Stimulated activated naive B cell treated with anti-CD40 and anti-IgM and Interleukin-4, amounts not matched to agents 10 μg/mL and 1 μg/mL and 100 μg/mL, for 72 hours (primary cell): ENCODE measurements at regions not wholly inside any gene's neighbourhood (a gene's known extent, or its start where the extent isn't known, plus 50 kb on each side); places are given as distances from the start of the nearest gene placed in this dataset.

Source experiments
- ATAC-seq, 2 donors: fragments of 150-1000 bp; cut with Tn5 transposase; replicated peaks; 2 replicates each; pipeline ENCODE4 v1.10.0; 2021; ENCODE audit warnings: moderate library complexity in 1 of 2
- DNase-seq: peaks from one replicate; pipeline ENCODE4 v3.0.0; 2021
- H3K27ac Mint-ChIP-seq: one replicate; pipeline ENCODE4 v1.8.0; 2022; ENCODE audit warnings: mild to moderate bottlenecking, mixed read lengths
- H3K27me3 Mint-ChIP-seq, 2 donors: one replicate each; pipeline ENCODE4 v1.8.0; 2022; ENCODE audit warnings: mixed read lengths in 2 of 2
- H3K36me3 Mint-ChIP-seq, 2 donors: one replicate each; pipeline ENCODE4 v1.8.0; 2022; ENCODE audit warnings: mixed read lengths in 2 of 2, mild to moderate bottlenecking in 1 of 2
- H3K4me1 Mint-ChIP-seq, 2 donors: one replicate each; pipeline ENCODE4 v1.8.0; 2022; ENCODE audit warnings: mixed read lengths in 2 of 2, mild to moderate bottlenecking in 1 of 2
- H3K4me3 Mint-ChIP-seq, 2 donors: one replicate each; pipeline ENCODE4 v1.8.0; 2022; ENCODE audit warnings: mild to moderate bottlenecking in 2 of 2, mixed read lengths in 2 of 2, moderate library complexity in 1 of 2
- H3K9me3 Mint-ChIP-seq, 2 donors: one replicate each; pipeline ENCODE4 v1.8.0; 2022; ENCODE audit warnings: mixed read lengths in 2 of 2, mild to moderate bottlenecking in 1 of 2

DNA sequence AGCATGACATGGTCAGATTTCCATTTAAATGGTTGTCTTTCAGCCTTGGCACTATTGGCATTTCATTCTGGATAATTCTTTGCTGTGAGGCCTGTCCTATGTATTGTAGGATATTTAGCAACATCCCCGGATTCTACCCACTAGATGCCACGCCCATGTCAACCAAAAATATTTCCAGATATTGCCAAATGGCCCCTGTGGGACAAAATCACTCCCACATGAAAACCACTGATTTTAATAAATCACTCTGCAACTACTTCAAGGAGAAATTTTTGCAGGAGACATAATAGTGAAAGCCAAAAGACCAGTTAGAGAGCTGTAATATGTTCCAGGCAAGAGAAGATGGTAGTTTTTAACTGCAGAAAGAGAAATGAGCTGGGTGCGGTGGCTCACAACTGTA lies 55.9 kb upstream of the RARB start:
- Mint-ChIP-seq H3K27ac (no peak overlapping the region), H3K9me3 (peaks cover 3 to 5% of the 10 kb centered on the region in 2 donors), H3K4me3 (no peak overlapping the region), H3K27me3 (no peaks in the 10 kb centered on the region), H3K36me3 (no peaks in the 10 kb centered on the region), H3K4me1 (no peaks in the 10 kb centered on the region)
- no peak for ATAC-seq
- DNase-seq: no peak

- Mint-ChIP-seq H3K9me3 (peaks cover 3 to 5% of the 10 kb centered on the region in 2 donors), H3K27ac (no peak overlapping the region), H3K4me3 (no peak overlapping the region), H3K27me3 (no peaks in the 10 kb centered on the region), H3K36me3 (no peaks in the 10 kb centered on the region), H3K4me1 (no peaks in the 10 kb centered on the region)
- DNase-seq (no peak), ATAC-seq (no peak)
Observed at GRCh38 chr3:25376340-25376739, 51.7 kb upstream of the RARB start.

DNA sequence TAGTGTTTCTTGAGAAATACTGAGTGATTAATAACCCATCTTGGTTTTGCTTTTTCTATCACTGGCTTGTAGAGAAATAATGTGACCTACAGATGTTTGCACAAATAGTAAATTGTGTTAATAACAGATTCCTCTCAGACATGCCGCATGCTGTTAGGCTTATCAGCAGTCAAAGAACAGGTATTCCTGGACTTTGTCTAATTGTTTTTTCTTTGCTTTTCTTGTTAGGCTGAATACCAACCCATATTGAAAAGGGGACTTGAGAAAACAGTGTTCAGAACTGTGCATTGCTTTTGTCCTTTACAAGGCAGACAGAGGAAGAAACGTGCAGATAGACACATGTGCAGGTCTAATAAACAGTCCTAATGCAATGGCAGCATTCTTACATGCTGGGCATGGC lies 51.0 kb upstream of the RARB start:
- H3K36me3 Mint-ChIP-seq: no peaks in the 10 kb centered on the region
- no peaks in the 10 kb centered on the region for H3K4me1 Mint-ChIP-seq
- H3K9me3 Mint-ChIP-seq: peaks cover 3% of the 10 kb centered on the region in 2 donors
- H3K27me3 Mint-ChIP-seq: no peaks in the 10 kb centered on the region
- ATAC-seq (no peak), DNase-seq (no peak)
- no peak overlapping the region for H3K27ac Mint-ChIP-seq
- no peak overlapping the region for H3K4me3 Mint-ChIP-seq
